ENCODE measurements at regions not wholly inside any gene's neighbourhood (a gene's known extent, or its start where the extent isn't known, plus 50 kb on each side); places are given as distances from the start of the nearest gene placed in this dataset.
"Not testable (repeated sequence)": the region's sequence is repeated elsewhere in the genome, so short reads cannot be mapped to it uniquely, and the experiment has no call there.

- TF ChIP-seq, protein P1, sequence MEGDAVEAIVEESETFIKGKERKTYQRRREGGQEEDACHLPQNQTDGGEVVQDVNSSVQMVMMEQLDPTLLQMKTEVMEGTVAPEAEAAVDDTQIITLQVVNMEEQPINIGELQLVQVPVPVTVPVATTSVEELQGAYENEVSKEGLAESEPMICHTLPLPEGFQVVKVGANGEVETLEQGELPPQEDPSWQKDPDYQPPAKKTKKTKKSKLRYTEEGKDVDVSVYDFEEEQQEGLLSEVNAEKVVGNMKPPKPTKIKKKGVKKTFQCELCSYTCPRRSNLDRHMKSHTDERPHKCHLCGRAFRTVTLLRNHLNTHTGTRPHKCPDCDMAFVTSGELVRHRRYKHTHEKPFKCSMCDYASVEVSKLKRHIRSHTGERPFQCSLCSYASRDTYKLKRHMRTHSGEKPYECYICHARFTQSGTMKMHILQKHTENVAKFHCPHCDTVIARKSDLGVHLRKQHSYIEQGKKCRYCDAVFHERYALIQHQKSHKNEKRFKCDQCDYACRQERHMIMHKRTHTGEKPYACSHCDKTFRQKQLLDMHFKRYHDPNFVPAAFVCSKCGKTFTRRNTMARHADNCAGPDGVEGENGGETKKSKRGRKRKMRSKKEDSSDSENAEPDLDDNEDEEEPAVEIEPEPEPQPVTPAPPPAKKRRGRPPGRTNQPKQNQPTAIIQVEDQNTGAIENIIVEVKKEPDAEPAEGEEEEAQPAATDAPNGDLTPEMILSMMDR (IDR thresholded peaks at IDR 0.05) = not testable (repeated sequence)
- TF ChIP-seq POLR2A (IDR thresholded peaks at IDR 0.05) = not testable (repeated sequence)
These were observed 143.9 kb upstream of the NBPF12 start for GRCh38 chr1:146794236-146794635.
